ENCODE measurements at regions not wholly inside any gene's neighbourhood (a gene's known extent, or its start where the extent isn't known, plus 50 kb on each side); places are given as distances from the start of the nearest gene placed in this dataset.
"Not testable (repeated sequence)": the region's sequence is repeated elsewhere in the genome, so short reads cannot be mapped to it uniquely, and the experiment has no call there.

- DNase-seq (ENCODE audit: low spot score in 2 of 2) (no peak), ATAC-seq (replicated peaks; ENCODE audit: extremely low read depth, poor library complexity, severe bottlenecking) (no peak)
- Mint-ChIP-seq H3K36me3 (ENCODE audit: insufficient read depth) (no peaks in the 10 kb centered on the region), H3K4me3 (no peak overlapping the region), H3K27me3 (peaks cover 49% of the 10 kb centered on the region), H3K4me1 (no peaks in the 10 kb centered on the region), H3K27ac (ENCODE audit: low read depth) (no peak overlapping the region), H3K9me3 (peaks cover 8% of the 10 kb centered on the region)
Observed at GRCh38 chr12:13405961-13406703, 209.6 kb downstream of the EMP1 start.

- no peak for ATAC-seq (replicated peaks; ENCODE audit: extremely low read depth, poor library complexity, severe bottlenecking)
- H3K9me3 Mint-ChIP-seq = peaks cover 5% of the 10 kb centered on the region
- DNase-seq (ENCODE audit: low spot score in 2 of 2) = no peak
- H3K27ac Mint-ChIP-seq (ENCODE audit: low read depth) = no peak overlapping the region
- no peaks in the 10 kb centered on the region for H3K36me3 Mint-ChIP-seq (ENCODE audit: insufficient read depth)
- no peak overlapping the region for H3K4me3 Mint-ChIP-seq
- peaks cover 57% of the 10 kb centered on the region for H3K27me3 Mint-ChIP-seq
- no peaks in the 10 kb centered on the region for H3K4me1 Mint-ChIP-seq
Observed at GRCh38 chr12:13404631-13405473, 208.3 kb downstream of the EMP1 start.

DNA sequence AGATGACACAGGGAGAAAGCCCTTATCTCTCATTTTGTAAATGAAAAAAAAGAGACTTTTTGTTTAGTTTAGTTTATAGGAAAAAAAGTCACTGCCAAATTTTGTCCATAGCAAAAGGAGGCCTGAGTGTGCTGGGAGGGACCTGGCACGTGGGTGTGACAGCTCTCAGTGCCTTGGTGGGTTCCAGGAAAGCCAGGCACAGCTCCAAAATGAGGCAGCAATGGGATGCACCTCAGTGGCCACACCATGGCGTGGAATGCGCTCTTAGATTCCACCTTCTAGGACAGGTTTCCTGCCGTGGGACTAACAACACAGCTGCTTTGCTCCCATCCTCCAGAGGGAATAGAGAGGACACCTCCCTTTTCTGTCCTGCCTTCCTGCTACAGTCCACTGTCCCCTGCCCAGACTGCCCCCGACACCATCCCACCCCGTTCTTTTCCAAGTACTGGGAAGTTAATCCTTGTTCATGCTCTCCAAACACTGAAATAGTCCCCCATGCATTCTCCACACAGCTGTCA lies 207.6 kb downstream of the EMP1 start:
- H3K36me3 Mint-ChIP-seq (ENCODE audit: insufficient read depth) = no peaks in the 10 kb centered on the region
- no peak overlapping the region for H3K27ac Mint-ChIP-seq (ENCODE audit: low read depth)
- peaks cover 5% of the 10 kb centered on the region for H3K9me3 Mint-ChIP-seq
- H3K4me3 Mint-ChIP-seq = no peak overlapping the region
- H3K27me3 Mint-ChIP-seq = peaks cover 57% of the 10 kb centered on the region
- DNase-seq (ENCODE audit: low spot score in 2 of 2) (no peak), ATAC-seq (replicated peaks; ENCODE audit: extremely low read depth, poor library complexity, severe bottlenecking) (no peak)
- H3K4me1 Mint-ChIP-seq = no peaks in the 10 kb centered on the region

DNA sequence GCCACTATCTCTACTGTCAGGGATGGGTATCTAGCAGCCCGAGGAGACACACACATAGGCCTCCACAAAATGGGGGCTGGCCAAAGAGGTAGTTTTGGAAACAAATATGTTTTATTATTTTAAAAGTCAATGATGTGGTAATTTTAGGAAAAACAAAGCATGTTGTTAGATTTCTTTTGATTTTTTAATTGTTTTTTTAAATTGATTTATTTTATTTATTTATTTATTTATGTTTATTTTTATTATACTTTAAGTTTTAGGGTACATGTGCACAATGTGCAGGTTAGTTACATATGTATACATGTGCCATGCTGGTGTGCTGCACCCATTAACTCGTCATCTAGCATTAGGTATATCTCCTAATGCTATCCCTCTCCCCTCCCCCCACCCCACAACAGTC lies 194.8 kb downstream of the EMP1 start:
- H3K36me3 Mint-ChIP-seq (ENCODE audit: insufficient read depth); H3K27ac Mint-ChIP-seq (ENCODE audit: low read depth); H3K9me3 Mint-ChIP-seq; H3K27me3 Mint-ChIP-seq; H3K4me3 Mint-ChIP-seq; DNase-seq (ENCODE audit: low spot score in 2 of 2); ATAC-seq (replicated peaks; ENCODE audit: extremely low read depth, poor library complexity, severe bottlenecking); H3K4me1 Mint-ChIP-seq: not testable (repeated sequence)

GRCh38 chr12:13390918-13391317 lies 194.4 kb downstream of the EMP1 start:
- Mint-ChIP-seq H3K36me3 (ENCODE audit: insufficient read depth) (peaks cover 5% of the 10 kb centered on the region), H3K4me1 (no peaks in the 10 kb centered on the region), H3K27me3 (peaks cover 5% of the 10 kb centered on the region), H3K9me3 (no peaks in the 10 kb centered on the region), H3K27ac (ENCODE audit: low read depth) (no peak overlapping the region), H3K4me3 (no peak overlapping the region)
- DNase-seq (ENCODE audit: low spot score in 2 of 2) (no peak), ATAC-seq (replicated peaks; ENCODE audit: extremely low read depth, poor library complexity, severe bottlenecking) (no peak)

DNA sequence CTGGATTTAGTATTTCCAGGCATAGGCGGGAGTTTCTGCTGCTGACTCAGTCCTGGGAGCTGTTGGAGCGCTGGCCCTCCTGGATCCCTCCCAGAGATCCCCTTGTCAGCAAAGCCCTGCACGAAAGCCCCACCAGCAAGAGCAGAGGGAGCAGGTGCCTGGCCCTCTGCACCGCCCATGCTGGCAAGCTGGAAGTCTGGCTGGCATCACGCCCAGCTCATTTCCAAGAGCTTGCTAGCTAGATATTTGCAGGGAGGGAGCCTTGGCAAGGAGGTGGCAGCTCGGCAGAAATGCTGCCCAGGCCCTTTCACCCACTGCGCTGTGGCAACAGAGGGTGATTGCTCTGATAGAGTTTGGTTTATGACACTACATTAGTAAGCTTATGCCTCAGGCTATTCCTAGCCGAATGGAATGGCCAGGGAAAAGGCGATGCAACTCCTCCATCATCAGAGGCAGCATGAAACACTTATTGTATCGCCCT lies 193.9 kb downstream of the EMP1 start:
- no peaks in the 10 kb centered on the region for H3K9me3 Mint-ChIP-seq
- H3K4me1 Mint-ChIP-seq = no peaks in the 10 kb centered on the region
- DNase-seq (ENCODE audit: low spot score in 2 of 2) (no peak), ATAC-seq (replicated peaks; ENCODE audit: extremely low read depth, poor library complexity, severe bottlenecking) (no peak)
- peaks cover 10% of the 10 kb centered on the region for H3K27me3 Mint-ChIP-seq
- no peak overlapping the region for H3K27ac Mint-ChIP-seq (ENCODE audit: low read depth)
- peaks cover 5% of the 10 kb centered on the region for H3K36me3 Mint-ChIP-seq (ENCODE audit: insufficient read depth)
- no peak overlapping the region for H3K4me3 Mint-ChIP-seq

- peaks cover 20% of the 10 kb centered on the region for H3K27me3 Mint-ChIP-seq
- ATAC-seq (replicated peaks; ENCODE audit: extremely low read depth, poor library complexity, severe bottlenecking) (no peak), DNase-seq (ENCODE audit: low spot score in 2 of 2) (no peak)
- H3K27ac Mint-ChIP-seq (ENCODE audit: low read depth) = no peak overlapping the region
- no peaks in the 10 kb centered on the region for H3K9me3 Mint-ChIP-seq
- no peaks in the 10 kb centered on the region for H3K4me1 Mint-ChIP-seq
- H3K36me3 Mint-ChIP-seq (ENCODE audit: insufficient read depth) = peaks cover 5% of the 10 kb centered on the region
- H3K4me3 Mint-ChIP-seq = no peak overlapping the region
Observed at GRCh38 chr12:13387101-13387500, 190.6 kb downstream of the EMP1 start.

DNA sequence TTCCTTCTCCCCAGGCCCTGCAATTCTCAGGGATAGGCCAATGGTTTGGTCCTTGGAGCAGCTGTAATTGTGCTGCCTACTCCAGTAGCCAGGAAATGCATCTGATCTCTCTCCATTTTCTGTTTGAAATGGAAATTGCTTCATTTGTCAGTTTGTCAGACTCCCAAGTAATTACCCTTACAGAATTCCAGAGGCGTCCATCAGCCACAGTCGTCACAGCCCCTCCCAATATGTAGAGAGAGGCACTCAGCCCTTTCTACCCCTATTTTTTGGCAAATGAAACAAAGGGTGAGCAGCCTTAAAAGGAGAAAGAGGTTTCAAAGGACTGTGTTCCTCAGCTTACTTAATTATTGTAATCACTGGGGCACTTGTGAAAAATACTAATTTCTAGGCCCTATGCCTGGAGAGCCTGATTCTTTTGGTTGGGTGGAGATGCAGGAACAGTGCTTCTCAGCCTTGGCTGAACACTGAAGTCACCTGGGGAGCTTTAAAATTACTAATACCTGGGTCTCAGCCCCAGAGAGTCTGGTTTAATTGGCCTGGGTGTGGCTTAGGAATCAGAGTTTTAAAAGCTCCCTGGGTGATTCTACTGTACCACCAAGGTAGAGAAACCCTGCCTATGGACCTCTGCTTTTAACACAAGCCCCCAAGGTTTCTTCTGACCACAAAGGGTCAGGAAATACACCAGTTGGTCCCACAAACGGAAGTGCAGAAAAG lies 190.0 kb downstream of the EMP1 start:
- peaks cover 5% of the 10 kb centered on the region for H3K36me3 Mint-ChIP-seq (ENCODE audit: insufficient read depth)
- no peak overlapping the region for H3K27ac Mint-ChIP-seq (ENCODE audit: low read depth)
- peaks cover 24% of the 10 kb centered on the region for H3K27me3 Mint-ChIP-seq
- H3K4me3 Mint-ChIP-seq = no peak overlapping the region
- H3K4me1 Mint-ChIP-seq = no peaks in the 10 kb centered on the region
- DNase-seq (ENCODE audit: low spot score in 2 of 2) = no peak
- H3K9me3 Mint-ChIP-seq = no peaks in the 10 kb centered on the region
- ATAC-seq (replicated peaks; ENCODE audit: extremely low read depth, poor library complexity, severe bottlenecking) = no peak

DNA sequence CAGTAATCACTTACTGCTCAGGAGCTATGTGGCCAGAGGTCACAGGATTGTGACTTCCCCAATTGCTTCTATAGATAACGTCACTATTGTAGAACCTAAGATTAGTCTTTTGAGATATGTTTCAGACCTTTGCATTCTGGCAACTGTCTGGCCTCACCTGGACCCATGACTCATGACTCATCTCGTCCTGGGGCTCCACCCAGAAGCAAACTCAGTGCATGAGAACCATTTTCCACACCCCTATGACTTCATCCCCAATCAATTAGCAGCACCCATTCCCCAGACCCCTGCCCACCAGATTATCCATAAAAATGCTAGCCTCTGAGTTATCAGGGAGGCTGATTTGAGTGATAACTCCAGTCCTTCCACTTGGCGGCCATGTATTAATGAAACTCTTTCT lies 186.9 kb downstream of the EMP1 start:
- Mint-ChIP-seq H3K4me1 (no peaks in the 10 kb centered on the region), H3K4me3 (no peak overlapping the region), H3K27ac (ENCODE audit: low read depth) (no peak overlapping the region), H3K27me3 (peaks cover 24% of the 10 kb centered on the region), H3K36me3 (ENCODE audit: insufficient read depth) (peaks cover 2% of the 10 kb centered on the region), H3K9me3 (no peaks in the 10 kb centered on the region)
- ATAC-seq (replicated peaks; ENCODE audit: extremely low read depth, poor library complexity, severe bottlenecking) = no peak
- no peak for DNase-seq (ENCODE audit: low spot score in 2 of 2)

- DNase-seq (ENCODE audit: low spot score in 2 of 2) = no peak
- Mint-ChIP-seq H3K9me3 (no peaks in the 10 kb centered on the region), H3K36me3 (ENCODE audit: insufficient read depth) (no peaks in the 10 kb centered on the region), H3K27me3 (peaks cover 12% of the 10 kb centered on the region), H3K4me1 (no peaks in the 10 kb centered on the region), H3K27ac (ENCODE audit: low read depth) (no peak overlapping the region), H3K4me3 (no peak overlapping the region)
- no peak for ATAC-seq (replicated peaks; ENCODE audit: extremely low read depth, poor library complexity, severe bottlenecking)
Observed at GRCh38 chr12:13380297-13380696, 183.8 kb downstream of the EMP1 start.

GRCh38 chr12:13379531-13380188 lies 183.1 kb downstream of the EMP1 start:
- Mint-ChIP-seq H3K36me3 (ENCODE audit: insufficient read depth) (no peaks in the 10 kb centered on the region), H3K4me1 (no peaks in the 10 kb centered on the region), H3K9me3 (no peaks in the 10 kb centered on the region), H3K27ac (ENCODE audit: low read depth) (no peak overlapping the region), H3K4me3 (no peak overlapping the region), H3K27me3 (peaks cover 10% of the 10 kb centered on the region)
- ATAC-seq (replicated peaks; ENCODE audit: extremely low read depth, poor library complexity, severe bottlenecking) (no peak), DNase-seq (ENCODE audit: low spot score in 2 of 2) (no peak)

DNA sequence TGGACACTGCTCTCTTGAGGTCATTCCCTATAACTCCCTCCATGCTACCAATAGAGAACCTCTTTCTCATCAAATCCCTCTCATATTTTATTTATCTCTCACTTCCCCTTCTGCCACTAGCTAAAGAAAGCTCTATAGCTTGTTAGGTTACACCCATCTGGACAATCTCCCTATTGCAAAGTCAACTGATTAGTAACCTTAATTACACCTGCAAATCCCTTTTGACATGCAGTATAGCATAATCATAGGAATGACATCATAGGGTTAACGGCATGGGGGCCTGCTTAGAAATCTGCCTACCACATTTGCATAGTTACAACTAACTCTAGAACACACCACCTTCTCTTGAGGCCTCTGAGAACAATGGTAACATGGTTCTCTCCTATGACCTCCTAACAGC lies 181.2 kb downstream of the EMP1 start:
- H3K4me1 Mint-ChIP-seq = no peaks in the 10 kb centered on the region
- DNase-seq (ENCODE audit: low spot score in 2 of 2) = no peak
- no peak for ATAC-seq (replicated peaks; ENCODE audit: extremely low read depth, poor library complexity, severe bottlenecking)
- H3K27me3 Mint-ChIP-seq = peaks cover 9% of the 10 kb centered on the region
- no peaks in the 10 kb centered on the region for H3K36me3 Mint-ChIP-seq (ENCODE audit: insufficient read depth)
- H3K4me3 Mint-ChIP-seq = no peak overlapping the region
- H3K27ac Mint-ChIP-seq (ENCODE audit: low read depth) = no peak overlapping the region
- H3K9me3 Mint-ChIP-seq = no peaks in the 10 kb centered on the region

Data from central memory CD8-positive, alpha-beta T cell (primary cell).